NCI-H2227 (cell line): ENCODE measurements at regions not wholly inside any gene's neighbourhood (a gene's known extent, or its start where the extent isn't known, plus 50 kb on each side); places are given as distances from the start of the nearest gene placed in this dataset.
A peak's percentile ranks its signal among the peaks of the same experiment; 100 is the strongest.

Experiments used
- DNase-seq: peaks from one replicate; lab custom pipeline; 2025; ENCODE audit not compliant: unreplicated experiment; lab: John Stamatoyannopoulos, UW

DNA sequence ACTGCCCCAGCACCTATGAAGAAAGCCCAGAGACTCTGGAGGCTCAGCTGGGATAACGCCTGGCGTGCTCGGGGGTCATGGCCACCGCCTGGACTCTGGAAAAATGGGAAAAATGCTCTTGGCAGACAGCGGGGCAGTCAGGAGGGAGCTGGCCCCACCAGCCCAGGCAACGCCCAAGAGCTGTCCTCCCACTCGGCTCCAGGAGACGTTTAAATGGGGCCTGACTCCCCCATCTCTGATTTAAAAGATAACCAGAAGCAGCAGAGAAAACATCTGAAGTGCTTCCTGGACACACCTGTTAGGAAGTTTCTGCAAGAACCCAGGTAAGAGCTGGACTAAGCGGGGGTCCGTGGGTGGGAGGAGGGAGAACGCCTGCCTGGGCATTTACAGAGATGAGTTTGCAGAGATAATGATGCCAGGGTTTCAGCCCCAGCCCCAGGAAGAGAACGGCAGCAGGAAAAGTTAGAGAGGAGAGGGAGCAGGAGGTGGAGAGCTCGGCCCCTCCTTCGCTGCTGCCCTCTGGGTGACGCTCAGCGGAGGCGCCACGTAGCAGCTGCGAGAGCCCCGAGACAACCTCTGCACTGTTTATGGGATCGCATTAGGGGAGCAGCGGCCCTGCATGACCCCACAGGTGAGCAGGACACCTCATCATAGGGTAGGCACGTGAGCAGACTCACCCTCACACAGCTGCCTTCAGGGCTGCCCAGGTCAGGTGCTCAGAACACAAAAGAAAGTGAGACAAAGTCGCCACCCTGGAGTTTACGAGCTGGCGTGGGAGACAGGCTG lies 83.5 kb upstream of the INSIG1 start:
- DNase-seq, result no peak

DNA sequence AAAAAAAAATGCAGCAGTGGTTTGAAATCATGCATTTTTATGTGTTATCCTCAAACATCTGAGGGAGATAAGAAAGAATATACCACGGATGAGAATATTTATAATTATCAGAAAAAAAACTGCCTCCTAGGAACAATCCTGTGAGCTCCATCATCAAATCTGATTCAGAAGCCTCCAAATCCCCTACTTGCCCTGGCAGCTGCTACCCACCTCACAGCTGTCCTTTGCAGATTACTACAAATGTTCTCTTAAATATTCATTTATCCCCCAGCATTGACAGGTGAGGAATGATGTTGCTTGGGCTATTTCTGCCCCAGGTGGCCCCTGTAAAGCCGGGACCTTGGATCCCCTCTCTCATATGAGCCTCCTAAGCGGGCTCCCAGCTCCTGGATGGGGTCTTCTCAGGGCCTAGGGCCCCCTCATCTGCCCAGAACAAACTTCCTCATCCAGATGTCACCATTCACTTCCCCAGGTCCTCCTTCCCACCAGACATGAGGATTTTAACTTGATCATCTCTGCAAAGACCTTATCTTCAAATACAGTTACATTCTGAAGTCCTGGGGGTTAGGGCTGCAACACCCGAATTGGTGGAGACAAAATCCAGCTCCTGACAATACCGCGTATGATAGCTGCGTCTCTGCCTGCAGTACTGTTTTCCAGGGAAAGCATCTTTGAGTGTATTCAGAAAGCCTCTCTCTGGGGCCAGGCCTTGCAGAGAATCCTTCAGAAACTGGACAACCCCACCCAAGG lies 81.9 kb upstream of the INSIG1 start:
- DNase-seq, result no peak

- DNase-seq, result no peak
Observed at GRCh38 chr7:155216475-155217272, 81.0 kb upstream of the INSIG1 start.

GRCh38 chr7:155217634-155218033 lies 80.0 kb upstream of the INSIG1 start:
- DNase-seq, result no peak

GRCh38 chr7:155218276-155219153 lies 79.2 kb upstream of the INSIG1 start:
- no peak for DNase-seq

GRCh38 chr7:155219154-155219531 lies 78.5 kb upstream of the INSIG1 start:
- DNase-seq, result no peak

- no peak for DNase-seq
Observed at GRCh38 chr7:155219947-155220769, 77.5 kb upstream of the INSIG1 start.

- DNase-seq, result no peak
Observed at GRCh38 chr7:155220903-155221302, 76.8 kb upstream of the INSIG1 start.

- no peak for DNase-seq
Observed at GRCh38 chr7:155221547-155221946, 76.1 kb upstream of the INSIG1 start.

GRCh38 chr7:155222061-155222460 lies 75.6 kb upstream of the INSIG1 start:
- peak; percentile 26 for DNase-seq

DNA sequence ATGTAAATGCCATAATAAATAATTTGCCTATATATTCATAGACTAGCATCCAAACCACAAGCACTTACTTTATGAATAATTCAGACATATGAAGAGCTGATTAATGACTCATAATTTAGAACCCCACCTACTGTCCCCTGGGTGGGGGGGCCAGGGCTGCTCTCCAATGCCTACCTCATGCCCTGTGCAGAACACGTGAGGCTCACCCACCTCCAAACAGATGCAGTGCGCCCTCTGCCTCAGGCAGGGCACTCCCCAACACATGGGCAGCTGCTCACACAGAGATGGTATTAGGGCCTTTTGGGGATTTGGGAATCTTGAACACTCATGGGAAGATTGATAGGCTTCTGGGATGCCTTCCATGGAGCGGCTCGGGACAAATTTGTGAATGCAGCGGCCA lies 75.1 kb upstream of the INSIG1 start:
- DNase-seq, result no peak

DNA sequence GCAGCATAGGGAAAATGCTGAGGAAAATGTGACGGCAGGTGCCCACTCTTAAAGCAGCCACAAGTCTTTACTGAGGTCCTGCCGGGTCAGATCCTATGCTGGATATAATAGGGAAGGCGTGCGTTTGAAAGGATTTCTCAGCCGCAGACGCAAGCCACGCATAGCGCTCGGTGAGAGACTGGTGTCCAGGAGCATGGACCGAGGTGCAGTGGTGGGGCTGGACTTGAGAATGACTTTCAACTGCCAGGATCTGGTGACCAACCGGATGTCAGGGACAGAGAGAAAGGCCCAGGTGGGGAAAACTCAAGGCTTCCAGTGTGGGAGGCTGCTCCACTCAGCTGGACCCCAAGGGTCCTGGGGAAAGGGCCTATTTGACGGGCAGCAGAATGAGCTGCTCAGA lies 74.7 kb upstream of the INSIG1 start:
- no peak for DNase-seq

DNA sequence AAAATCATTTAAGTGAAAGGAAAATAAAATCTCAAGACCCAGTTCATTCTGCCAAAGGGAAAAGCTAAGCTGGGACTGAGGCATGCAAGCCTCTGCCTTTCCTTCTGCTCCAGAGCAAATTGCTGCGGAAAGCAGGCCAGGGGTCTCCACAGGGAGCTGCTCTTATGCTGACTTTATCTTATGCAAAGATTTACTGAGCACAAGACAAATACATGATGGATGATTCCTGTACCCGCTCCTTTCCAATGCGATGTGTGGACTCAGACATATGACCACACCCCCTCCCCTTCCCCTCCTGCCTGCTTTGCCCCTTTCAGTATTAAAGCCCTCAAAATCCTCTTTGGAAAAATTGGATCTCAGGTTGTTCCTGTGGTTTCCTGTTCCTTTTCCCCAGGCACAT lies 74.2 kb upstream of the INSIG1 start:
- no peak for DNase-seq

DNA sequence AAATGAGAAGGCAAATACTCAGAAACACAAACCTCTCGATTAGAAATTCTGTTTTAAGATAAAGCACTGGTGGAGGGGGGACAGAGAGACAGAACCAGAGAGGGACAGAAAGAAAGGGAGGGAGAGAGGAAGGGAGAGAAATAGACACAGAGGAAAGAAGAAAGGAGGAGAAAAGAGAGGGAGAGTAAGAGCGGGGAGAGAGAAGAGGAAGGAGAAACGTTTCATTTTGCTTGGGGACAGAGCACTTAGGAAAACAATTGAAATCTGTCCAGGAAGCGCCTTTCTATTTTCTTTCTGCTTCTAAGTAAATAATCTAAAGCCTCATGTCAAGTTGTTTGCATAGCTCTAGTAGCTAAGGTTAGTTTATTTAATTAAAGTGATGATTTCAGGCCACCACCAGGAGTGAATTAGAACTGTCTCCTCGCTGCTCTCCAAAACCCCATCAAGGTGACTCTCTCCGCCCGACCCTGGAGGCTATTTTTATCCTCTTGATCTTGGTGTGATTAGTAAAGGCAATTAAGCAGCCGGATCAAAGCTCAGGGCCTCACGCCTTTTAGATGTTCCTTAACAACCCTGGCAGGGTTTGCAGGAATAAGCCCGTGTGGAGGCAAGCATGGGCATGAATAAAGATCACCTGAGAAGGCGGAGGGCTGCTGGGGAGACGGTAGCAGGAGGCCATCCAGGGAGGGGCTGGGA lies 73.4 kb upstream of the INSIG1 start:
- no peak for DNase-seq

GRCh38 chr7:155225095-155225494 lies 72.6 kb upstream of the INSIG1 start:
- no peak for DNase-seq

DNA sequence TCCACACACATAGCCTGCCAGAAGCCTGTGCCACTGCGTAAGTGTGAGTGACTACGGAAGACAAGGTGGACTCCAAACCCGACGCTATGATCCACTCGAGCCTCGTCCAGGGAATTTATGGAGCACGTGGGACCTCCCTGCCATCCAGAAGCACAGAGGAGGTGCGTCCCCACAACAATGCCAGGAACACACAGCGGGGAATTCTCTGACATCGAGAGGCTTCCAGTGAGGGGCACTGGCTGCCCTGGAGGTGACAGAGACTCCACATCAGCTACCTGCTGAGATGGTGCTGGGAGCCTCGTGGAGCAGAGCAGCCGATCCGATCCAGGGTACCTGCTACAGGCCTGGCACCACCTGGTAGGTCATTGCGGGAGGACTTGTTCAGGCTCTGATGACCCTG lies 72.2 kb upstream of the INSIG1 start:
- no peak for DNase-seq

DNA sequence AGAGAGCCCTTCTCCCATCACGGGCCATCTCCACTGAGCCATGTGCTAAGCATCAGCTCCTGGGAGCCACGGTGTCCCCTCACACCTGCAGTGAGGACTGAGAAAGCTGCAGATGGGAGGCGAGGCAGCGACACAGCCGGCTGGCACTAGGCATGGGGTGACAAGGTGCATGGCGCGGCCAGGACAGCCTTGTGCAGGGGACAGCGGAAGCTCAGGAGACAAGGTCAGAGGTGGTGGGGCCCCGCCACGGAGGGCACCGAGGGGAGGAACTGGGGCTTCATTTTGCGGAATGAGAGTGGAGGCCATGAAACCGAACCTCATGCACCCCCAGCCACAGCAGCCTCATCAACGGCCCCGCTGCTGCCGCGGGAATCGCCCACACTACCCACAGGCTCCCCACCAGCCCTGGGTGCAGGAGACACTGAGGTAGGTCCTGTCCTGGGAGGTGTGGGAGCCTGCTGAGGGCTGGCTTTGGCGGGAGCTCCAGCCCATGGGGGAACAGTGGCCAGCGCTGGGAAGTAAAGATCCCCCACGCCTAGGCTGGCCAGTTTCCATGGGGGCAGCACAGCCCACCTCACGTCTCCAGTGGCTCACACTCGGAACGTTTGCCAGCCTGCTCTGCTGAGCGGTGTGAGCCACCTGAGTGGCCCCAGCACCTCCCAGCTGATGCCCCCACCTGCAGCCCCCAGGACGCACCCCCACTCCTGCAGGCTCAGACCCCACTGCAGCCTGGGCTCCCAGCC lies 71.2 kb upstream of the INSIG1 start:
- no peak for DNase-seq

DNA sequence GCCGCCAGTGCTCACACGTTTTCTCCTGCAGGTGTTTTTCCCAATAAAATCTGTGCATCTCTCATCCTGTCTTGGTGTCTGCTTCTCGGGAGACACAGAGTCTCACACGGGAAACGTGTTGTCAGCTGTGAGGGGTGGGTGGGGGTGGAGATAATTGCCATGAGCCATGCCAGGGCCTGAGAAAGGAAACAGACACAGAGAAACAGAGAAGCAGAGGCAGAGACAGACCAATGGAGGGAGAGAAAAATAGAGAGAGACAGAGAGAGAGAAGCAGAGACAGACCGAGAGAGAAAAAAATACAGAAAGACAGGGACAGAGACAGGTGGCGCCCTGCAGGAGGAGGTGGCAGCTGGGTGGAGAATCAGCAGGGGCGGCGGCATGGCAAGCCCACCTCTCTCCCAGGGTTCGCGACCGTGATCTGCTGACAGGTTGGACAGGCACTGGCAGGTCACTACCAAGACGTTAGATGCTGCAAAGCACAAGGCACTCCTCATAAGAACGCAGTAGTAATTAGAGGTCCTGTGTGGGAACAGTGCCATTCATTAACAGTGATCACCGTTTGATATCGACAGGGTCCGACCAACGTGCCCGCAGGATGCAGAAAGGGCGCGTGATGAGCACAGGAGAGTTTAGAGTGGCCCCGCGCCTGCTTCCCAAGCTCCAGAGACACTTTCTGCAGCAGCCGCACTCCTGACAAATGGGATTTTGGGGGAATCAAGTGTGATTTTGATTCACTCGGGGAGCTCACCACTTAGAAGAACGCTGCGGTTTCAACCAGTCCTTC lies 70.5 kb upstream of the INSIG1 start:
- DNase-seq, result no peak
